ENCODE measurements at regions not wholly inside any gene's neighbourhood (a gene's known extent, or its start where the extent isn't known, plus 50 kb on each side); places are given as distances from the start of the nearest gene placed in this dataset.

DNA sequence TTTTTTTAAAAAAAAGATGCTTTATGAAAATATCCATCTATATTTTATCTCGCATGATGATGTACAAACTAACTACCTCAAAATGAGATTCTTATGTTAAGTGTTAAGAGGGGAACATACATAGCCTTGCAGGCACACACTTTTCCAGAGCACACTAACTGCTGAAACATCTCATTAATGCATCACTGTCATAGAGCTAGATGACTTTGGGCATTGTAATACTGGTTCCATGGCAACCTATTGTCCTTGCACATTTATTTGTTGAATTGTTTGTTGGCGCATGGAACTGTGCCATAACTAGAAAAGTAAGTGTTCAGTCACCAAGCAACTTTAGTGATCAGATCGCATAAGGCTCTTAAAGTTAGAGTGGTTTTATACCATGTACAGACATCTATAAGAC, 348.3 kb downstream of the GALC start:
- Histone ChIP-seq H3K36me3 (replicated peaks in 1 of 2; ENCODE audit: control insufficient read depth in 1 of 2, insufficient read depth in 2 of 2, low read length in 2 of 2) (no peaks in the 10 kb centered on the region), H3K9me3 (ENCODE audit: low read length) (peaks cover 24% of the 10 kb centered on the region), H3K9ac (ENCODE audit: insufficient read depth, low read depth, low read length) (no peak overlapping the region), H3K4me1 (ENCODE audit: insufficient read depth, low read length) (peaks cover 17% of the 10 kb centered on the region), H2AFZ (ENCODE audit: low read length) (no peak overlapping the region), H3K4me2 (ENCODE audit: low read depth, low read length) (no peak overlapping the region), H4K20me1 (ENCODE audit: insufficient read depth, low read length) (no peaks in the 10 kb centered on the region), H3K27me3 (ENCODE audit: control insufficient read depth in 1 of 2, insufficient read depth in 2 of 2, low read length in 2 of 2) (no peaks in the 10 kb centered on the region), H3K79me2 (ENCODE audit: insufficient read depth, low read length) (no peaks in the 10 kb centered on the region), H3K27ac (ENCODE audit: extremely low read length, insufficient read depth, low read length) (no peak overlapping the region), H3K4me3 (replicated peaks in 1 of 3; ENCODE audit: insufficient read depth in 1 of 3, low read depth in 2 of 3, low read length in 3 of 3) (no peak overlapping the region)
- WGBS (ENCODE audit: low lambda C conversion rate): 65% methylated on average over 3 of the region's 3 CpGs
- FAIRE-seq: no peak
- BruUV-seq (replicated peaks): no TSS peak
- in situ Hi-C loops (cut with HindIII; ENCODE audit: extremely low pct_ligation_motif_present, low pct_unique_long_range_greater_than_20kb) (no loop called here), intact Hi-C loops (cut with micrococcal nuclease; ENCODE audit: unreplicated experiment) (no loop called here)
- no peak for TF ChIP-seq FOXM1 (CRISPR knock-in tag; IDR thresholded peaks at IDR 0.05)
- no peak for TF ChIP-seq ATRX (CRISPR knock-in tag; IDR thresholded peaks at IDR 0.05; ENCODE audit: borderline replicate concordance)
- CTCF ChIA-PET (ENCODE audit: low intra/inter-chr PET ratio, low total read pairs): no interaction called here
- ATAC-seq: no peak
- DNase-seq (ENCODE audit: low spot score): no peak
- POLR2A ChIA-PET: no interaction called here

DNA sequence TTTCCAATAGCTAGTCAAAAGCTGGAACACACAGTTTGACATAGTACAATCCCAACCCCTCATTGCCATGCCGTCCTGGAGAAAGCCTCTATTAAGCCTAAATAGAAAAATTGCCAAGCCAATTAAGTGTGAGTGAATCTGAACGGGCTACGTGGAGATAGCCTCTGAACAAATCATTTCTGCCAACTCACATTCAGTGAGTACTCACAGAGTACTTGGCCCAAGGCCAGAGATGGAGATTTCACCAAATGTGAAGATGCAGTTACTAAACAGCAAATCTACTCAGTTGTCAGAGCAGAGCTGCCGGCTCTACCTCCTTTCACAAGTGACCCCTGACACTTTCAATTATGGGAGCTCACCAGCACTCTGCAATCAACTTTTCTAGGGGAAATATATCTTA, 350.0 kb downstream of the GALC start:
- Histone ChIP-seq H3K36me3 (replicated peaks in 1 of 2; ENCODE audit: control insufficient read depth in 1 of 2, insufficient read depth in 2 of 2, low read length in 2 of 2) (no peaks in the 10 kb centered on the region), H3K27ac (ENCODE audit: extremely low read length, insufficient read depth, low read length) (no peak overlapping the region), H2AFZ (ENCODE audit: low read length) (no peak overlapping the region), H4K20me1 (ENCODE audit: insufficient read depth, low read length) (no peaks in the 10 kb centered on the region), H3K9ac (ENCODE audit: insufficient read depth, low read depth, low read length) (no peak overlapping the region), H3K9me3 (ENCODE audit: low read length) (peaks cover 7% of the 10 kb centered on the region; the same call in 1 of the 2 replicates), H3K79me2 (ENCODE audit: insufficient read depth, low read length) (no peaks in the 10 kb centered on the region), H3K4me3 (replicated peaks in 1 of 3; ENCODE audit: insufficient read depth in 1 of 3, low read depth in 2 of 3, low read length in 3 of 3) (no peak overlapping the region), H3K4me1 (ENCODE audit: insufficient read depth, low read length) (peaks cover 19% of the 10 kb centered on the region), H3K27me3 (ENCODE audit: control insufficient read depth in 1 of 2, insufficient read depth in 2 of 2, low read length in 2 of 2) (no peaks in the 10 kb centered on the region), H3K4me2 (ENCODE audit: low read depth, low read length) (no peak overlapping the region)
- no peak for FAIRE-seq
- TF ChIP-seq MBD4 (IDR thresholded peaks at IDR 0.05; ENCODE audit: borderline replicate concordance, low read length) (no peak), ZNF558 (CRISPR knock-in tag; IDR thresholded peaks at IDR 0.05; ENCODE audit: borderline replicate concordance) (no peak), ZFX (CRISPR knock-in tag; IDR thresholded peaks at IDR 0.05; ENCODE audit: low read depth) (no peak), SIX1 (CRISPR knock-in tag; IDR thresholded peaks at IDR 0.05; ENCODE audit: borderline replicate concordance) (no peak), NCOA2 (CRISPR knock-in tag; IDR thresholded peaks at IDR 0.05) (no peak), HNF1A (IDR thresholded peaks at IDR 0.05; ENCODE audit: low read depth) (no peak), HNF1A (CRISPR knock-in tag; IDR thresholded peaks at IDR 0.05; ENCODE audit: borderline replicate concordance) (no peak), SMARCC2 (IDR thresholded peaks at IDR 0.05) (no peak), MIER2 (CRISPR knock-in tag; IDR thresholded peaks at IDR 0.05) (no peak), ZNF776 (CRISPR knock-in tag; IDR thresholded peaks at IDR 0.05) (no peak), ZNF598 (CRISPR knock-in tag; IDR thresholded peaks at IDR 0.05; ENCODE audit: borderline replicate concordance) (no peak)
- POLR2A ChIA-PET: no interaction called here
- CTCF ChIA-PET (ENCODE audit: low intra/inter-chr PET ratio, low total read pairs): no interaction called here
- no peak for ATAC-seq
- BruUV-seq (replicated peaks): no TSS peak
- intact Hi-C loops (cut with micrococcal nuclease; ENCODE audit: unreplicated experiment) (no loop called here), in situ Hi-C loops (cut with HindIII; ENCODE audit: extremely low pct_ligation_motif_present, low pct_unique_long_range_greater_than_20kb) (no loop called here)
- DNase-seq (ENCODE audit: low spot score): no peak
- WGBS (ENCODE audit: low lambda C conversion rate): 0% methylated on average over 4 of the region's 4 CpGs
